GM12892 (cell line): ENCODE measurements at regions not wholly inside any gene's neighbourhood (a gene's known extent, or its start where the extent isn't known, plus 50 kb on each side); places are given as distances from the start of the nearest gene placed in this dataset.

Source experiments
- POLR2A ChIP-seq: IDR thresholded peaks from 2 replicates; pipeline ENCODE4 v1.6.1; 2011; ENCODE audit warnings: low read depth, low read length, control low read depth
- POLR2AphosphoS5 ChIP-seq: IDR thresholded peaks from 2 replicates; pipeline ENCODE4 v1.6.1; 2011; ENCODE audit warnings: low read depth, low read length, control low read depth
- TAF1 ChIP-seq: IDR thresholded peaks from 2 replicates; pipeline ENCODE4 v1.6.1; 2011; ENCODE audit warnings: low read depth, mild to moderate bottlenecking, control low read depth, low read length, borderline replicate concordance

DNA sequence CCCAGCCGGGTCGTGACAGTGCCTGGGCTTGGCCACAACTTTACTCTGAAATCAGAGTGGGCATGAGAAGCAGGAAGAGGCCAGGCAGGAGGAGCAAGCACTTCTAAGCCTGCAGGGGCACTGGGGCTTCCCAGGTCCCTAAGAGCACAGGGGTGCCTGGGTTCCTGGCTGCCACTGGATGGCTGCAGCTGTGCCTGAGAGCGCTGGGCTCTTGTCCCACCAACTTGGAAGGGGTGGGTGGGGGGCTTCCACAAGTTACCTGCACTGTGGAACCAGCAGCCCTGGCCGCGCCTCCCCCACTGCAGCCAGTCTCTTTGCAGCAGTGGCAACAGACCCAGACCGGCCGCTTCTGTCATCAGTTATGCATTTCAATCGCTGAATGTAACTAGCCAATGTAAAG lies 434.7 kb upstream of the GRM3 start:
- TF ChIP-seq TAF1 (no peak), POLR2A (no peak), POLR2AphosphoS5 (no peak)
